ENCODE measurements at regions not wholly inside any gene's neighbourhood (a gene's known extent, or its start where the extent isn't known, plus 50 kb on each side); places are given as distances from the start of the nearest gene placed in this dataset.
"Not testable (repeated sequence)": the region's sequence is repeated elsewhere in the genome, so short reads cannot be mapped to it uniquely, and the experiment has no call there.

- no CpG with 5 or more reads among the region's 2 CpGs for WGBS (ENCODE audit: insufficient coverage)
- DNase-seq: no peak
Observed at GRCh38 chr3:159487304-159487703, 501.3 kb upstream of the IL12A start.

GRCh38 chr3:159488602-159489001 is 500.0 kb upstream of the IL12A start:
- WGBS (ENCODE audit: insufficient coverage): 29% methylated on average over 1 of the region's 2 CpGs
- Histone ChIP-seq H3K27ac (ENCODE audit: low read length) (no peak overlapping the region), H3K4me1 (ENCODE audit: control insufficient read depth, insufficient read depth, low read length) (no peaks in the 10 kb centered on the region), H3K36me3 (ENCODE audit: control insufficient read depth, insufficient read depth, low read length) (no peaks in the 10 kb centered on the region), H3K9me3 (replicated peaks; ENCODE audit: control insufficient read depth, low read depth, low read length) (no peaks in the 10 kb centered on the region), H3K4me3 (ENCODE audit: low read length) (no peak overlapping the region), H3K27me3 (ENCODE audit: control insufficient read depth, insufficient read depth, low read length) (no peaks in the 10 kb centered on the region)
- no peak for DNase-seq

More at GRCh38 chr3:159487304-159487703, 501.3 kb upstream of the IL12A start:
- H3K36me3 ChIP-seq (ENCODE audit: control insufficient read depth, insufficient read depth, low read length): no peaks in the 10 kb centered on the region
- no peak overlapping the region for H3K27ac ChIP-seq (ENCODE audit: low read length)
- H3K4me3 ChIP-seq (ENCODE audit: low read length): no peak overlapping the region
- no peaks in the 10 kb centered on the region for H3K4me1 ChIP-seq (ENCODE audit: control insufficient read depth, insufficient read depth, low read length)
- H3K27me3 ChIP-seq (ENCODE audit: control insufficient read depth, insufficient read depth, low read length): no peaks in the 10 kb centered on the region
- H3K9me3 ChIP-seq (replicated peaks; ENCODE audit: control insufficient read depth, low read depth, low read length): no peaks in the 10 kb centered on the region

- no CpG with 5 or more reads among the region's 2 CpGs for WGBS (ENCODE audit: insufficient coverage)
- Histone ChIP-seq H3K36me3 (ENCODE audit: control insufficient read depth, insufficient read depth, low read length) (no peaks in the 10 kb centered on the region), H3K4me3 (ENCODE audit: low read length) (no peak overlapping the region), H3K27ac (ENCODE audit: low read length) (no peak overlapping the region), H3K27me3 (ENCODE audit: control insufficient read depth, insufficient read depth, low read length) (no peaks in the 10 kb centered on the region), H3K4me1 (ENCODE audit: control insufficient read depth, insufficient read depth, low read length) (no peaks in the 10 kb centered on the region), H3K9me3 (replicated peaks; ENCODE audit: control insufficient read depth, low read depth, low read length) (no peaks in the 10 kb centered on the region)
- no peak for DNase-seq
Observed at GRCh38 chr3:159497361-159497760, 491.3 kb upstream of the IL12A start.

- Histone ChIP-seq H3K4me3 (ENCODE audit: low read length) (no peak overlapping the region), H3K36me3 (ENCODE audit: control insufficient read depth, insufficient read depth, low read length) (no peaks in the 10 kb centered on the region), H3K9me3 (replicated peaks; ENCODE audit: control insufficient read depth, low read depth, low read length) (no peaks in the 10 kb centered on the region), H3K4me1 (ENCODE audit: control insufficient read depth, insufficient read depth, low read length) (no peaks in the 10 kb centered on the region), H3K27ac (ENCODE audit: low read length) (no peak overlapping the region), H3K27me3 (ENCODE audit: control insufficient read depth, insufficient read depth, low read length) (no peaks in the 10 kb centered on the region)
- DNase-seq: no peak
- WGBS (ENCODE audit: insufficient coverage): 80% methylated on average over 1 of the region's 6 CpGs
Observed at GRCh38 chr3:159499031-159499793, 489.4 kb upstream of the IL12A start.

GRCh38 chr3:159501029-159501428 is 487.6 kb upstream of the IL12A start:
- H3K4me3 ChIP-seq (ENCODE audit: low read length): no peak overlapping the region
- DNase-seq: no peak
- H3K9me3 ChIP-seq (replicated peaks; ENCODE audit: control insufficient read depth, low read depth, low read length): no peaks in the 10 kb centered on the region
- WGBS (ENCODE audit: insufficient coverage): no CpG with 5 or more reads among the region's 1 CpG
- H3K27me3 ChIP-seq (ENCODE audit: control insufficient read depth, insufficient read depth, low read length): no peaks in the 10 kb centered on the region
- no peaks in the 10 kb centered on the region for H3K4me1 ChIP-seq (ENCODE audit: control insufficient read depth, insufficient read depth, low read length)
- H3K27ac ChIP-seq (ENCODE audit: low read length): no peak overlapping the region
- H3K36me3 ChIP-seq (ENCODE audit: control insufficient read depth, insufficient read depth, low read length): no peaks in the 10 kb centered on the region

GRCh38 chr3:159502986-159503385 is 485.6 kb upstream of the IL12A start:
- no peak for DNase-seq
- no peaks in the 10 kb centered on the region for H3K4me1 ChIP-seq (ENCODE audit: control insufficient read depth, insufficient read depth, low read length)
- no peak overlapping the region for H3K27ac ChIP-seq (ENCODE audit: low read length)
- H3K4me3 ChIP-seq (ENCODE audit: low read length): no peak overlapping the region
- no peaks in the 10 kb centered on the region for H3K36me3 ChIP-seq (ENCODE audit: control insufficient read depth, insufficient read depth, low read length)
- no peaks in the 10 kb centered on the region for H3K9me3 ChIP-seq (replicated peaks; ENCODE audit: control insufficient read depth, low read depth, low read length)
- WGBS (ENCODE audit: insufficient coverage): no CpG with 5 or more reads among the region's 2 CpGs
- no peaks in the 10 kb centered on the region for H3K27me3 ChIP-seq (ENCODE audit: control insufficient read depth, insufficient read depth, low read length)

- not testable (repeated sequence) for H3K27ac ChIP-seq (ENCODE audit: low read length); DNase-seq; H3K36me3 ChIP-seq (ENCODE audit: control insufficient read depth, insufficient read depth, low read length); H3K27me3 ChIP-seq (ENCODE audit: control insufficient read depth, insufficient read depth, low read length); H3K9me3 ChIP-seq (replicated peaks; ENCODE audit: control insufficient read depth, low read depth, low read length); H3K4me3 ChIP-seq (ENCODE audit: low read length); H3K4me1 ChIP-seq (ENCODE audit: control insufficient read depth, insufficient read depth, low read length)
- WGBS (ENCODE audit: insufficient coverage): 93% methylated on average over 7 of the region's 7 CpGs
Observed at GRCh38 chr3:159510988-159511387, 477.6 kb upstream of the IL12A start.

GRCh38 chr3:159513444-159513843 is 475.2 kb upstream of the IL12A start:
- DNase-seq: no peak
- H3K27me3 ChIP-seq (ENCODE audit: control insufficient read depth, insufficient read depth, low read length): no peaks in the 10 kb centered on the region
- WGBS (ENCODE audit: insufficient coverage): 70% methylated on average over 3 of the region's 6 CpGs
- no peaks in the 10 kb centered on the region for H3K9me3 ChIP-seq (replicated peaks; ENCODE audit: control insufficient read depth, low read depth, low read length)
- H3K27ac ChIP-seq (ENCODE audit: low read length): no peak overlapping the region
- no peaks in the 10 kb centered on the region for H3K36me3 ChIP-seq (ENCODE audit: control insufficient read depth, insufficient read depth, low read length)
- H3K4me1 ChIP-seq (ENCODE audit: control insufficient read depth, insufficient read depth, low read length): no peaks in the 10 kb centered on the region
- H3K4me3 ChIP-seq (ENCODE audit: low read length): no peak overlapping the region

- H3K4me1 ChIP-seq (ENCODE audit: control insufficient read depth, insufficient read depth, low read length): no peaks in the 10 kb centered on the region
- no peaks in the 10 kb centered on the region for H3K9me3 ChIP-seq (replicated peaks; ENCODE audit: control insufficient read depth, low read depth, low read length)
- no CpG with 5 or more reads among the region's 5 CpGs for whole genome bisulfite sequencing (ENCODE audit: insufficient coverage)
- H3K4me3 ChIP-seq (ENCODE audit: low read length): no peak overlapping the region
- H3K27ac ChIP-seq (ENCODE audit: low read length): no peak overlapping the region
- no peaks in the 10 kb centered on the region for H3K27me3 ChIP-seq (ENCODE audit: control insufficient read depth, insufficient read depth, low read length)
- H3K36me3 ChIP-seq (ENCODE audit: control insufficient read depth, insufficient read depth, low read length): no peaks in the 10 kb centered on the region
- no peak for DNase-seq
Observed at GRCh38 chr3:159513867-159514380, 474.7 kb upstream of the IL12A start.

- H3K4me3 ChIP-seq (ENCODE audit: low read length): no peak overlapping the region
- H3K9me3 ChIP-seq (replicated peaks; ENCODE audit: control insufficient read depth, low read depth, low read length): no peaks in the 10 kb centered on the region
- DNase-seq: no peak
- H3K4me1 ChIP-seq (ENCODE audit: control insufficient read depth, insufficient read depth, low read length): no peaks in the 10 kb centered on the region
- no CpG with 5 or more reads among the region's 1 CpG for WGBS (ENCODE audit: insufficient coverage)
- no peaks in the 10 kb centered on the region for H3K27me3 ChIP-seq (ENCODE audit: control insufficient read depth, insufficient read depth, low read length)
- H3K36me3 ChIP-seq (ENCODE audit: control insufficient read depth, insufficient read depth, low read length): no peaks in the 10 kb centered on the region
- no peak overlapping the region for H3K27ac ChIP-seq (ENCODE audit: low read length)
Observed at GRCh38 chr3:159517105-159517504, 471.5 kb upstream of the IL12A start.

Measured in muscle of leg (tissue), 3 donors.